Activated T-helper 1 cell treated with anti-CD3 and anti-CD28 coated beads, Interleukin-2, amount 50 U/mL, for 16 hours (primary cell): ENCODE measurements at regions not wholly inside any gene's neighbourhood (a gene's known extent, or its start where the extent isn't known, plus 50 kb on each side); places are given as distances from the start of the nearest gene placed in this dataset.
"Not testable (repeated sequence)": the region's sequence is repeated elsewhere in the genome, so short reads cannot be mapped to it uniquely, and the experiment has no call there.

Experiments
- DNase-seq, 2 donors: peaks; one replicate each; pipeline ENCODE4 v3.0.0-alpha.2; 2020; ENCODE audit warnings: low read depth in 1 of 2, low spot score in 1 of 2

- DNase-seq = no peak
Observed at GRCh38 chr12:127450826-127451225, 816.1 kb upstream of the TMEM132C start.

DNA sequence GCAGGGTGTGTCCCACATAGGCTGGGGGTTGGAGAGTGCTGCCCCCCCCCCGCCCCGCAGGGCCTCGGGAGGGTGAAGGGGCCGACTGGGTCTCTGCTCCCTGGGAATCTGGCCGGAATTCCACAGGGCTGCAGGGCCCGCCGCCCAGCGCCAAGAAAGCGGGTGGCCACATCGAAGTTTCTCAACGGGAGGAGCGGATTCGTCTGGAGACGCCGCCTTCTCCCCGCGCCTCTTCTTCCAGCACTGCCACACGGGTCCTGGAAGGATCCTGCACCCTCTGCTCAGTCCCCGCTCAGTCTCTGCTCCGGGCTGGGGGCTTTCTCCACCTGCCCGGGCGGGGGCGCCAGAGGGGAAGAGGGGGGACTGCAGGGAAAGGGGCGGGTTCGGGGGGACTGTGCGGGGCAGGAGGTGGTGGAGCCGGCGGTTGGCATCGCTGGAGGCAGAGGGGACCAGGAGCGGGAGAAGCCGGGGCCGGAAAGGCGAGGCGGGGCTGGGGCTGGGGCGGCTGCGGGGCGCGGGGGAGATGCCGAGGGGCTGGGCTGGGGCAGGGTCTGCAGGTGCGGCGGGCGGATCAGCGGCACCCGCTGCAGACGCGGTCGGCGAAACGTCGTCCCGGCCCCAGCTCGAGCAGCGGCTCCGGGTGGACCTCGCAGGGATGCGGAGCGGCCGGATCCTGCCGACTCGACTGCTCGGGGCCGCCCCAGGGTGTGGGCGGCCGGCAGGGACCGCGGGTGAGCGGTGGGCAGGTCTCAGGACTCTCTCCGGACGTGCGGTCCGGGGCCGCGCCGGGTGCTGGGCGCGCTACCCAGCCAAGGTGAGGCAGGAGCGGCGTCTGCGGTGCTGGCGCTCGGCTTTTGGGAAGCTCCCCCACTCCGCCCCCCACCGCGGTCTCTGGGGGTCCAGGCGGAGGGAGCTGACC lies 811.4 kb upstream of the TMEM132C start:
- DNase-seq = no peak

- DNase-seq = no peak
Observed at GRCh38 chr12:127457726-127458125, 809.2 kb upstream of the TMEM132C start.

DNA sequence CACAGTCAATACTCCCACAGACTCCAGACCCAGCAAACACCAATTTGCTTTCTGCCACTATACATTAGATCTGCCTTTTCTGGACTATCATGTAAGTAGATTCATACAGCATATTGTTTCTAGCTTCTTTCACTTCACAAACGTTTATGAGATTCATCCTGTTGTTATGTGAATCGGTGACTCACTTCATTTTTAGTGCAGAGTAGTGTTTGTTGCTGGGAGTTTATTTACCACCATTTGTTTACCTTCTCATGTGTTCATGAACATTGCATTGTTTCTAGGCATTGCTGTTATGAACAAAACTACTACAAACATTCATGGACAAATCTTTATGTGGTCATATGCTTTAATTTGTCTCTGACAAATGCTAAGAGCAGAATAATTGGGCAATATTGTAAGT lies 807.8 kb upstream of the TMEM132C start:
- DNase-seq = no peak

DNA sequence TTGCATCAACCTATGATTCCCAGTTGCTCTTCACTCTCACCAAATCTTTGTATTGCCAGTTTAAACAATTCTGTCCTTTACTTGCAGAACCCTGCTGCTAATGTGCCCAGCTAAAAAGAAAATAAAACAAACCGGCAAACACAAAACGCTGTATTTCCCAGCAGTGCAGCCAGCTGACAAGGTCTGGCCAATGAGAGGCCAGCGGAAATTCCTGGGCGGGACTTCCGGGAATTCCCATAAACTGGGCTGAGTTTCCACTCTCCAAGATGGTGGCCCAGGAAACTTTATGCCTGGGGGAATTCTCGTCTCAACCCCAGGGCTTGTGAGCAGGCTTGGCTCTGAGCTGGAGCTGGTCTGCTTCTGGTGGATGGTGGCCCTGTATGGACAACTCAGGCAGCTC lies 807.3 kb upstream of the TMEM132C start:
- DNase-seq = no peak

- no peak for DNase-seq
Observed at GRCh38 chr12:127463237-127463636, 803.7 kb upstream of the TMEM132C start.

DNA sequence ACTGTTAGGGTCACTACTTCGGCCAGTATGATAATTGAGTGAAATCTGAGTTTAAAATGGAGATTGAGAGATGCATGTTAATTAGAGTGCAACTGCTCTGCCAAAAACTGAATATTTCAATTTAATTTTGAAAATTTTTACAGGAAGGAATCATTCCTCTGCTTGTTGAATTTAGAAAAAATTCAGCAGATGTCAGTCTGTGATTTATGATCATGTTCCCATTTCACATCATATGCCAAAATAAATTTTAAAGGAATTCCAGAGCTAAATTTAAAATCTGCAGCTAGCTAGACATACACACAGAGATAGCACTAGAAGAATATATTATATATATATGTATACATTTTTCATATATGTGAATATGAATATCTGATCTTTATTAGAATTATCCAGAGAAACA lies 797.6 kb upstream of the TMEM132C start:
- no peak for DNase-seq

DNA sequence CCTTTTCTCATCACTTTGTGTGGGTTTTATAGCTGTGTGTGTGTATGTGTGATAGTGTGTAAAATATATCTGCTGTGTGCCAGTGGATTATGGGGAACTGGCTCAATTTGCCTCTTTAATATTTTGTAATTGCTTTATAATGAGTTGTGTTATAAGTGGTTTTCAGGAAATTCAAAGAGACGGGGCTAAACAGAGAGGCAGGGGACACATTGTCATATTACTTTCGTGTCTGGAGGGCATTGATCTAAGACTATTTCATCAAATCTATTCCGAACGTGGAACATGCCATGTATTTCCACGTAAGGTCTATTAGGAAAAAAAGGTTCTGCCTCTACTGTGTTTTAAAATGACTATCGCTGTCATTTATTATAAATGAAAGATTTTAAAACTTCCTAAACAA lies 793.2 kb upstream of the TMEM132C start:
- DNase-seq = no peak

DNA sequence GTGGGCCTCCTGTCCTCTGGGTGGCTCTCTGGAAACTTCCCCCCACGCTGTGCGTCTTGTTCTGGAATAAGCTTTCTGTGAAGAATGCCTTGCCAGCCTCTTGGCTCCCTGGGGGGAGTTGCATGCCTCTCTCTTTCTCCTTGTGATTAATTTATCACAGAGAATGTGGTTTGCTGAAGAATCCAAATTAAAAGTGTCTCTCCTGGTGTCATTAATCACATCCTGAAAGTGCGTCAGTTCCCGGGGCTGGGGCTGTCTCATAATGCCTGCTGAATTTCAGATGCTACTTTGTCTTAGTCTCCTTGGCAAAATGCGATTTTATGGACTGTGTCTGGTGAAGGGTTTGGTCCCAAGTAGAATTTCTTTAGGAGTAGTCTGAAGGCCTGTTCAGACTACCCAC lies 787.7 kb upstream of the TMEM132C start:
- no peak for DNase-seq

- DNase-seq = no peak
Observed at GRCh38 chr12:127480775-127481314, 786.1 kb upstream of the TMEM132C start.

- no peak for DNase-seq
Observed at GRCh38 chr12:127482950-127483349, 784.0 kb upstream of the TMEM132C start.

GRCh38 chr12:127485528-127485927 lies 781.4 kb upstream of the TMEM132C start:
- no peak for DNase-seq

DNA sequence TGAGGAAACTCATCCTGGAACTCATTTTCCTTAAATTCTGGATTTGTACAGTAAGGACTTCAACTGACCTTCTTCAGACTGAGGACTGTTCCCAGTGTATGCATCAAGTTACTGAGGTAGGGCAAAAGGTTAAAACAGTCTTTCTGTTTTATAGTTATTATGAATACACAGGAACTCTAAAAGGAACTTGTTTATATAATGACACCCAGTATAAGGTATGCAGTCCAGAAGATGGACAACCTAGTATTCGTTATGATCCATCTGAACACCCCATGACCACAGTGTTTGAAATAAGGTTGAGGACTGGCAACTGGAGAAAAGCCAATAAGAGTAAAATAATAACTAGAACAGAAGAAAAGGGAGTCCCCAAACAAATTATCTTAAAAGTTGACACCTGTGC lies 779.9 kb upstream of the TMEM132C start:
- no peak for DNase-seq

DNA sequence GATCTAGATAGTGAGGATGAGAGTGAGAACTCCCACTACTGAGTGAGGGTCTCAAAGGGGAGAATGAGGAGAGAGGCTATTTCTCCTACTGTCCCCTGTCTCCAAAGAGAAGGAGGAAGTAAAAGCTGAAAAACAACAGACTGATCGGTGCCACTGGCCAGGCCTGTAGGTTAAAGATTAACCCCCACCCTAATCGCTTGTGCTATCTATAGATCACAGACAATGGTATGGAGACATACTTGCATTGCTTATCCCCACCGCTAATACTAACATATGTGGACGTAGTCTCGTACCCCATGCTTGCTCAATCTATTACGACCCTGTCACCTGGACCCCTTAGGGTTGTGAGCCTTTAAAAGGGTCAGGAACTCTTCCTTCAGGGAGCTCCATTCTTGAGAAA lies 777.9 kb upstream of the TMEM132C start:
- DNase-seq = no peak

- DNase-seq = no peak
Observed at GRCh38 chr12:127494961-127495915, 771.7 kb upstream of the TMEM132C start.

GRCh38 chr12:127496255-127496654 lies 770.7 kb upstream of the TMEM132C start:
- no peak for DNase-seq

- no peak for DNase-seq
Observed at GRCh38 chr12:127500512-127501035, 766.4 kb upstream of the TMEM132C start.

GRCh38 chr12:127501916-127502315 lies 765.1 kb upstream of the TMEM132C start:
- DNase-seq = no peak

GRCh38 chr12:127503246-127503645 lies 763.7 kb upstream of the TMEM132C start:
- DNase-seq = no peak

DNA sequence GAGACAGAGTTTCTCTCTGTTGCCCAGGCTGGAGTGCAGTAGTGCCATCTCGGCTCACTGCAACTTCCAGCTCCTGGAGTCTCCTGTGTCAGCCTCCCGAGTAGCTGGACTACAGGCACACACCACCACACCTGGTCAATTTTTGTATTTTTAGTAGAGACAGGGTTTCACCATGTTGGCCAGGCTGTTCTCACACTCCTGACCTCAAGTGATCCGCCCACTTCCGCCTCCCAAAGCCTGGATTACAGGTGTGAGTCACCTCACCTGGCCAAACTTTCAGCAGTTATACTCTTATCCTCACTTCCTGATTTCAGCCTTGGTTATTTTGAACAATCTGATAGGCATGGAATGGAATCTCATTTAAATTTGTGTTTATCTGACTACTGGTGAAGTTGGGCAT lies 763.0 kb upstream of the TMEM132C start:
- not testable (repeated sequence) for DNase-seq

- DNase-seq = no peak
Observed at GRCh38 chr12:127504874-127505273, 762.1 kb upstream of the TMEM132C start.
